ENCODE measurements at regions not wholly inside any gene's neighbourhood (a gene's known extent, or its start where the extent isn't known, plus 50 kb on each side); places are given as distances from the start of the nearest gene placed in this dataset.
"Not testable (repeated sequence)": the region's sequence is repeated elsewhere in the genome, so short reads cannot be mapped to it uniquely, and the experiment has no call there.

- no peak for DNase-seq (ENCODE audit: low read depth in 3 of 3)
Observed at GRCh38 chr5:87752362-87752761, 339.6 kb upstream of the CCNH start.

GRCh38 chr5:87751824-87752223, 339.1 kb upstream of the CCNH start:
- DNase-seq (ENCODE audit: low read depth in 3 of 3), result no peak

- DNase-seq (ENCODE audit: low read depth in 3 of 3), result no peak
Observed at GRCh38 chr5:87746891-87747377, 334.2 kb upstream of the CCNH start.

- no peak for DNase-seq (ENCODE audit: low read depth in 3 of 3)
Observed at GRCh38 chr5:87746341-87746740, 333.6 kb upstream of the CCNH start.

GRCh38 chr5:87741881-87742280, 329.2 kb upstream of the CCNH start:
- no peak for DNase-seq (ENCODE audit: low read depth in 3 of 3)

GRCh38 chr5:87735923-87736322, 323.2 kb upstream of the CCNH start:
- DNase-seq (ENCODE audit: low read depth in 3 of 3), result no peak

- no peak for DNase-seq (ENCODE audit: low read depth in 3 of 3)
Observed at GRCh38 chr5:87733897-87734296, 321.2 kb upstream of the CCNH start.

GRCh38 chr5:87732875-87733768, 320.4 kb upstream of the CCNH start:
- DNase-seq (ENCODE audit: low read depth in 3 of 3), result no peak

GRCh38 chr5:87729781-87730180, 317.1 kb upstream of the CCNH start:
- no peak for DNase-seq (ENCODE audit: low read depth in 3 of 3)

GRCh38 chr5:87722286-87722685, 309.6 kb upstream of the CCNH start:
- DNase-seq (ENCODE audit: low read depth in 3 of 3), result no peak

GRCh38 chr5:87718224-87718925, 305.6 kb upstream of the CCNH start:
- DNase-seq (ENCODE audit: low read depth in 3 of 3), result not testable (repeated sequence)

GRCh38 chr5:87717761-87718160, 305.0 kb upstream of the CCNH start:
- DNase-seq (ENCODE audit: low read depth in 3 of 3), result no peak

GRCh38 chr5:87705876-87706275, 293.1 kb upstream of the CCNH start:
- no peak for DNase-seq (ENCODE audit: low read depth in 3 of 3)

GRCh38 chr5:87686975-87687374, 274.2 kb upstream of the CCNH start:
- DNase-seq (ENCODE audit: low read depth in 3 of 3), result no peak

GRCh38 chr5:87686018-87686417, 273.3 kb upstream of the CCNH start:
- no peak for DNase-seq (ENCODE audit: low read depth in 3 of 3)

GRCh38 chr5:87674235-87674634, 261.5 kb upstream of the CCNH start:
- DNase-seq (ENCODE audit: low read depth in 3 of 3), result no peak

- DNase-seq (ENCODE audit: low read depth in 3 of 3), result no peak
Observed at GRCh38 chr5:87671146-87671545, 258.4 kb upstream of the CCNH start.

GRCh38 chr5:87665166-87665565, 252.4 kb upstream of the CCNH start:
- DNase-seq (ENCODE audit: low read depth in 3 of 3), result no peak

- DNase-seq (ENCODE audit: low read depth in 3 of 3), result no peak
Observed at GRCh38 chr5:87661784-87662566, 249.2 kb upstream of the CCNH start.

- DNase-seq (ENCODE audit: low read depth in 3 of 3), result no peak
Observed at GRCh38 chr5:87653242-87653641, 240.5 kb upstream of the CCNH start.

- DNase-seq (ENCODE audit: low read depth in 3 of 3), result no peak
Observed at GRCh38 chr5:87650284-87650683, 237.6 kb upstream of the CCNH start.

- DNase-seq (ENCODE audit: low read depth in 3 of 3), result no peak
Observed at GRCh38 chr5:87649455-87649854, 236.7 kb upstream of the CCNH start.

All from stimulated activated CD4-positive, alpha-beta T cell treated with anti-CD3 and anti-CD28 coated beads, TNF-alpha, amount 100 ng/mL, for 4 hours (primary cell).